ENCODE measurements at regions not wholly inside any gene's neighbourhood (a gene's known extent, or its start where the extent isn't known, plus 50 kb on each side); places are given as distances from the start of the nearest gene placed in this dataset.

- no peak for DNase-seq
- no peaks in the 10 kb centered on the region for H3K27me3 ChIP-seq
- TF ChIP-seq POLR2A (IDR thresholded peaks at IDR 0.05) (no peak), CTCF (IDR thresholded peaks at IDR 0.05) (no peak)
- no peaks in the 10 kb centered on the region for H3K9me3 ChIP-seq (replicated peaks in 1 of 3)
- 70 to 84% (median 78%) methylated on average over 7 of the region's 7 CpGs for WGBS, 4 donors
- no peak overlapping the region for H3K27ac ChIP-seq
- H3K4me3 ChIP-seq: no peak overlapping the region
- intact Hi-C loops (cut with DNase I): no loop called here
- H3K4me1 ChIP-seq (replicated peaks in 1 of 2): no peaks in the 10 kb centered on the region
- H3K36me3 ChIP-seq (replicated peaks in 1 of 2): no peaks in the 10 kb centered on the region
These were observed 157.8 kb upstream of the TRPM3 start for GRCh38 chr9:71279151-71279739.

GRCh38 chr9:71273613-71274012 is 152.2 kb upstream of the TRPM3 start:
- DNase-seq: no peak
- Histone ChIP-seq H3K36me3 (replicated peaks in 1 of 2) (no peaks in the 10 kb centered on the region), H3K4me3 (no peak overlapping the region), H3K9me3 (replicated peaks in 1 of 3) (no peaks in the 10 kb centered on the region), H3K27me3 (no peaks in the 10 kb centered on the region), H3K4me1 (replicated peaks in 1 of 2) (no peaks in the 10 kb centered on the region), H3K27ac (no peak overlapping the region)
- TF ChIP-seq POLR2A (IDR thresholded peaks at IDR 0.05) (no peak), CTCF (IDR thresholded peaks at IDR 0.05) (no peak)
- intact Hi-C loops (cut with DNase I): no loop called here
- WGBS, 4 donors: 81 to 88% (median 84%) methylated on average over 3 of the region's 3 CpGs

GRCh38 chr9:71271602-71272001 is 150.2 kb upstream of the TRPM3 start:
- no peak for DNase-seq
- TF ChIP-seq CTCF (IDR thresholded peaks at IDR 0.05): no peak
- no peak for TF ChIP-seq POLR2A (IDR thresholded peaks at IDR 0.05)
- H3K4me3 ChIP-seq: no peak overlapping the region

GRCh38 chr9:71270554-71270953 is 149.1 kb upstream of the TRPM3 start:
- Histone ChIP-seq H3K9me3 (replicated peaks in 1 of 3) (no peaks in the 10 kb centered on the region), H3K27me3 (no peaks in the 10 kb centered on the region), H3K36me3 (replicated peaks in 1 of 2) (no peaks in the 10 kb centered on the region), H3K4me3 (no peak overlapping the region), H3K4me1 (replicated peaks in 1 of 2) (no peaks in the 10 kb centered on the region), H3K27ac (no peak overlapping the region)
- intact Hi-C loops (cut with DNase I): no loop called here
- TF ChIP-seq CTCF (IDR thresholded peaks at IDR 0.05) (no peak), POLR2A (IDR thresholded peaks at IDR 0.05) (no peak)
- DNase-seq: no peak

More at GRCh38 chr9:71271602-71272001, 150.2 kb upstream of the TRPM3 start:
- Histone ChIP-seq H3K27ac (no peak overlapping the region), H3K9me3 (replicated peaks in 1 of 3) (no peaks in the 10 kb centered on the region), H3K4me1 (replicated peaks in 1 of 2) (no peaks in the 10 kb centered on the region), H3K36me3 (replicated peaks in 1 of 2) (no peaks in the 10 kb centered on the region), H3K27me3 (no peaks in the 10 kb centered on the region)
- WGBS, 4 donors: 79 to 87% (median 86%) methylated on average over 5 of the region's 5 CpGs
- intact Hi-C loops (cut with DNase I): no loop called here
